ENCODE measurements at regions not wholly inside any gene's neighbourhood (a gene's known extent, or its start where the extent isn't known, plus 50 kb on each side); places are given as distances from the start of the nearest gene placed in this dataset.

DNA sequence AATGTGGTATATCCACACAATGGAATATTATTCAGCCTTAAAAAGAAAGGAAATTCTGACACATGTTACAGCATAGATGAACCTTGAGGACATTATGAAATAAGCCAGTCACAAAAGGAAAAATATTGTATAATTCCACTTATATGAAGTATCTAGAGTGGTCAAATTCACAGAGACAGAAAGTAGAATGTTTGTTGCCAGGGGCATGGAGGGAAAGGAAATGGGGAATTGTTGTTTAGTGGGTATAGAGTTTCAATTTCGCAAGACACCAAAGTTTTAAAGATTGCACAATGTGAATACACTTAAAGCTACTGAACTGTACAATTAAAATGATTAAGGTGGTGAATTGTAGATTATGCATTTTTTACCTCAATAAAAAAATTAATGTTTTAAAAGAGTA lies 92.9 kb downstream of the TXNL1 start:
- Mint-ChIP-seq H3K27me3 (no peaks in the 10 kb centered on the region), H3K27ac (no peak overlapping the region), H3K36me3 (no peaks in the 10 kb centered on the region), H3K4me1 (no peaks in the 10 kb centered on the region), H3K9me3 (no peaks in the 10 kb centered on the region), H3K4me3 (no peak overlapping the region)

GRCh38 chr18:56542476-56542875 lies 95.9 kb downstream of the TXNL1 start:
- Mint-ChIP-seq H3K9me3 (no peaks in the 10 kb centered on the region), H3K27ac (no peak overlapping the region), H3K4me3 (no peak overlapping the region), H3K4me1 (no peaks in the 10 kb centered on the region), H3K36me3 (no peaks in the 10 kb centered on the region), H3K27me3 (peaks cover 1% of the 10 kb centered on the region)

DNA sequence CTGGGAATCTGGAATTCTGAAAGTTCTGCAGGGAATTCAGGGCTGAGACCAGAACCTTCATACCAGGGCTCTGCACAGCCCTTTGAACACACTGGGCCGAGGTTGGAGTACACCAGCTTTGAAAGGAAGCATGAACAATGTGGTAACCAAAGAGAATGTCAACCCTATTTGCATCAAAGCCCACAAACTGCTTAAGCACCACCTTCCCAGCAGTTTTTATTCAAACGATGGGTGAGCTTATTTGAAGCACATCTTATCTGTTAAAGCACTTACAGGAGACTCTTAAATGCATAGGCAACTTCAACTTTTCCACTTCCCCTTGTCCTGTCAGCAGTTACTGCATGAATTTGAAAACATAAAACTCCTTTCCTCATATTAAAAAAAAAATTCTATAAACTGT lies 96.6 kb downstream of the TXNL1 start:
- Mint-ChIP-seq H3K4me1 (no peaks in the 10 kb centered on the region), H3K27ac (no peak overlapping the region), H3K36me3 (no peaks in the 10 kb centered on the region), H3K9me3 (no peaks in the 10 kb centered on the region), H3K27me3 (peaks cover 1% of the 10 kb centered on the region), H3K4me3 (no peak overlapping the region)

- H3K4me1 Mint-ChIP-seq: no peaks in the 10 kb centered on the region
- peaks cover 1% of the 10 kb centered on the region for H3K27me3 Mint-ChIP-seq
- H3K27ac Mint-ChIP-seq: no peak overlapping the region
- no peaks in the 10 kb centered on the region for H3K36me3 Mint-ChIP-seq
- no peaks in the 10 kb centered on the region for H3K9me3 Mint-ChIP-seq
- no peak overlapping the region for H3K4me3 Mint-ChIP-seq
Observed at GRCh38 chr18:56541340-56541739, 97.1 kb downstream of the TXNL1 start.

DNA sequence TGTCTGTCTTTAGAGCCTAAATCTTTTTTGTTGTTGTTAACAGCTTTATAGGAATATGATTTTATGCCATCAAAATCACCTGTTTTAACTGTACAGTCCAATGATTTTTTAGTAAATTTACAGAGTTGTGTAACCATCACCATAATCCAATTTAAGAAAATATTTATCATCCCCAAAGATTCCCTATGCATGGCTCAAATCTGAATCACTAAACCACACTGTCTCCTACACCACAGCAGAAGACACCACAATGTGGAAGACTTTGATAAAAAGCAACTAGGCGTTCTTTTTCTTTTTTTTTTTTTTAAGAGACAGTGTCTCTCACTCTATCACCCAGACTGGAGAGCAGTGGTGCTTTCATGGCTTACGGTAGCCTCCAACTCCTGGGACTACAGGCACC lies 99.6 kb downstream of the TXNL1 start:
- Mint-ChIP-seq H3K4me1 (no peaks in the 10 kb centered on the region), H3K27me3 (peaks cover 1% of the 10 kb centered on the region), H3K36me3 (no peaks in the 10 kb centered on the region), H3K9me3 (no peaks in the 10 kb centered on the region), H3K4me3 (no peak overlapping the region), H3K27ac (no peak overlapping the region)

GRCh38 chr18:56532176-56532840 lies 106.1 kb downstream of the TXNL1 start:
- H3K27me3 Mint-ChIP-seq: no peaks in the 10 kb centered on the region
- no peaks in the 10 kb centered on the region for H3K9me3 Mint-ChIP-seq
- no peaks in the 10 kb centered on the region for H3K36me3 Mint-ChIP-seq
- no peak overlapping the region for H3K27ac Mint-ChIP-seq
- no peaks in the 10 kb centered on the region for H3K4me1 Mint-ChIP-seq
- no peak overlapping the region for H3K4me3 Mint-ChIP-seq

GRCh38 chr18:56522816-56523215 lies 115.6 kb downstream of the TXNL1 start:
- Mint-ChIP-seq H3K36me3 (no peaks in the 10 kb centered on the region), H3K4me1 (no peaks in the 10 kb centered on the region), H3K4me3 (no peak overlapping the region), H3K27me3 (peaks cover 8% of the 10 kb centered on the region), H3K9me3 (no peaks in the 10 kb centered on the region), H3K27ac (no peak overlapping the region)

- Mint-ChIP-seq H3K9me3 (no peaks in the 10 kb centered on the region), H3K4me3 (no peak overlapping the region), H3K27me3 (peaks cover 8% of the 10 kb centered on the region), H3K36me3 (no peaks in the 10 kb centered on the region), H3K4me1 (no peaks in the 10 kb centered on the region), H3K27ac (no peak overlapping the region)
Observed at GRCh38 chr18:56521263-56521662, 117.1 kb downstream of the TXNL1 start.

- H3K27me3 Mint-ChIP-seq: peaks cover 10% of the 10 kb centered on the region
- H3K27ac Mint-ChIP-seq: no peak overlapping the region
- H3K4me1 Mint-ChIP-seq: no peaks in the 10 kb centered on the region
- H3K9me3 Mint-ChIP-seq: no peaks in the 10 kb centered on the region
- H3K4me3 Mint-ChIP-seq: no peak overlapping the region
- no peaks in the 10 kb centered on the region for H3K36me3 Mint-ChIP-seq
Observed at GRCh38 chr18:56517761-56518160, 120.6 kb downstream of the TXNL1 start.

- Mint-ChIP-seq H3K27me3 (peaks cover 10% of the 10 kb centered on the region), H3K9me3 (no peaks in the 10 kb centered on the region), H3K4me1 (no peaks in the 10 kb centered on the region), H3K36me3 (no peaks in the 10 kb centered on the region), H3K4me3 (no peak overlapping the region), H3K27ac (no peak overlapping the region)
Observed at GRCh38 chr18:56517196-56517595, 121.2 kb downstream of the TXNL1 start.

DNA sequence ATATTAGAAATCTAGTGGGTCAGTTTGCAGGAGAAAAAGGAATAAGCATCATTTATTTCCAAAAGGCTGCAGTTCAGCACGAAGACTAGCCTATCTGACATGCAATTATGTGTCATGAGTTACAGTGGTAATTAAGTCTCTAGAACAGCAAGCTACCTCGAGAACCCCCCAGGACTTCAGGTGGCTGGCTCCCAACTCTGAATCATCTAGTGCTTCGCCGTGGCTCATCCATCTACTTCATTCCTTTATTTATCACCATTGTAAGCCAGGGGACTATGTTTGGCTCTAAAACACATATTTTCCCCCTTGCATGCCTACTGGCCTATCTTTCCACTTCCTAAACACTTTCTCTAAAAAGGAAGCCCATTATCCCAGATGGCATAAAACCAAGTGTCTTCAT lies 121.6 kb downstream of the TXNL1 start:
- Mint-ChIP-seq H3K27me3 (peaks cover 10% of the 10 kb centered on the region), H3K4me1 (no peaks in the 10 kb centered on the region), H3K27ac (no peak overlapping the region)

DNA sequence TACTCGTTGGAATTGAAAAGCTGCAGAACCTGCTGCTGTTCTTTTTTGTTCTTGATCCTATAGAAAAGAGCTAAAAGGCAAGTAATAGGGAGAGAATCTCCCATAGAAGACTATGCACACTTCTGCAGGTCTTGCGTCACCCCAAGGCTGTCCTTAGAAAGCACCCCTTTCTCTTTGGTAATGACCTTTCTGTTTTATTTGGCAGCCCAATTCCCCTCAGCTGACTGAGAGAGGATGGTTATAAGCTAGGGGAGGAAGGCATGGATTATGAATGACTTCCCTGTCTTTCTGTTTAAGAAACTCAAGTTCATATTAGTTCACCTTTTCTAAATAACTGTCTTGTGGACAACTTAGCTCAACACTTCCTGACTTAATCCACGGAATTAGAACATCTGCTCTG lies 122.9 kb downstream of the TXNL1 start:
- no peak overlapping the region for H3K27ac Mint-ChIP-seq
- H3K4me3 Mint-ChIP-seq: no peak overlapping the region
- H3K27me3 Mint-ChIP-seq: peaks cover 10% of the 10 kb centered on the region
- no peaks in the 10 kb centered on the region for H3K36me3 Mint-ChIP-seq
- H3K4me1 Mint-ChIP-seq: no peaks in the 10 kb centered on the region
- no peaks in the 10 kb centered on the region for H3K9me3 Mint-ChIP-seq

More for the DNA sequence above, 121.6 kb downstream of the TXNL1 start:
- Mint-ChIP-seq H3K9me3 (no peaks in the 10 kb centered on the region), H3K4me3 (no peak overlapping the region), H3K36me3 (no peaks in the 10 kb centered on the region)

- H3K27me3 Mint-ChIP-seq: peaks cover 2% of the 10 kb centered on the region
- no peak overlapping the region for H3K4me3 Mint-ChIP-seq
- no peaks in the 10 kb centered on the region for H3K36me3 Mint-ChIP-seq
- H3K4me1 Mint-ChIP-seq: no peaks in the 10 kb centered on the region
- H3K9me3 Mint-ChIP-seq: no peaks in the 10 kb centered on the region
- H3K27ac Mint-ChIP-seq: no peak overlapping the region
Observed at GRCh38 chr18:56511996-56512395, 126.4 kb downstream of the TXNL1 start.

- Mint-ChIP-seq H3K4me1 (no peaks in the 10 kb centered on the region), H3K4me3 (no peak overlapping the region), H3K27ac (no peak overlapping the region), H3K27me3 (no peaks in the 10 kb centered on the region), H3K9me3 (no peaks in the 10 kb centered on the region), H3K36me3 (no peaks in the 10 kb centered on the region)
Observed at GRCh38 chr18:56510108-56510507, 128.3 kb downstream of the TXNL1 start.

DNA sequence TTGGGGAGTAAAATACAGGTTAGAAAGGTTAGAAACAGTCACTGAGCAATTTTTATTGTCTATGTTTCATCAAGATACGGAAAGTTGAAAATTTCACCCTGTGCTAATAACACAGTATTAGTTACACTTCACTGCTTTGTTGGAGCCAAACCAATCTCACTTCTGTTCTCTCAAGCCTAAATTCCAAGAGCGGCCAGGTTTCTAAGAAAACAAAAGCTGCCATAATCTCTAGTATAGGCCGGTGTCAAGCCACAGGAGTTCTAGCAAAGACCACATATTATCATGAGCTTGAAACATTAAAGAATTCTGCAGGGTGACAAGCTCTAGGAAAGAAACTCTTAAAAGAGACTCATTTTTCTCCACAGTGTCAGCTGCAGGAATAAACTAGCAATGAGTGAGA lies 128.7 kb downstream of the TXNL1 start:
- Mint-ChIP-seq H3K9me3 (no peaks in the 10 kb centered on the region), H3K4me1 (no peaks in the 10 kb centered on the region), H3K27me3 (no peaks in the 10 kb centered on the region), H3K36me3 (no peaks in the 10 kb centered on the region), H3K27ac (no peak overlapping the region), H3K4me3 (no peak overlapping the region)

DNA sequence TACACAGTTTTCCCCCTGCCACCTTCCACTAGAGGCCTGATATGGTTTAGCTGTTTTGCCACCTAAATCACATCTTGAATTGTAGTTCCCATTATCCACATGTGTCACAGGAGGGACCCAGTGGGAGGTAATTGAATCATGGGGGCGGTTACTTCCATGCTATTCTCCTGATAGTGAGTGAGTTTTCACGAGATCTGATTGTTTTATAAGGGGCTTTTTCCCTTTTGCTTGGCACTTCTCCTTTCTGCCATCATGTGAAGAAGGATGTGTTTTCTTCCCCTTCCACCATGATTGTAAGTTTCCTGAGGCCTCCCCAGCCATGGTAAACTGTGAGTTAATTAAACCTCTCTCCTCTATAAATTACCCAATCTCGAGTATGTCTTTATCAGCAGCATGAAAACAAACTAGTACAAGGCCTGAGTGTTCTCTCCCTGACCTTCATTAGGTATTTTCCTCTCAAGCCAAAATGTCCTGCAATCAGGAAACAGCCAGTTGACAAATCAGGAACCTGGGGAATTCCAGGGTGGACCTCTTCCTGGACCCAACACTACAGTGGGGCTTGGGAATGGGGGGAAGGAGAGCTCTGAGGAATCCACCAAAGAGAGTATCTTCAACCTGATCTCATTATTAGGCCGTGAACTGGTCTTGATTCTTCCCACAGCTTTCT lies 129.9 kb downstream of the TXNL1 start:
- H3K4me1 Mint-ChIP-seq: no peaks in the 10 kb centered on the region
- peaks cover 3% of the 10 kb centered on the region for H3K27me3 Mint-ChIP-seq
- no peaks in the 10 kb centered on the region for H3K36me3 Mint-ChIP-seq
- H3K9me3 Mint-ChIP-seq: no peaks in the 10 kb centered on the region
- no peak overlapping the region for H3K4me3 Mint-ChIP-seq
- no peak overlapping the region for H3K27ac Mint-ChIP-seq

DNA sequence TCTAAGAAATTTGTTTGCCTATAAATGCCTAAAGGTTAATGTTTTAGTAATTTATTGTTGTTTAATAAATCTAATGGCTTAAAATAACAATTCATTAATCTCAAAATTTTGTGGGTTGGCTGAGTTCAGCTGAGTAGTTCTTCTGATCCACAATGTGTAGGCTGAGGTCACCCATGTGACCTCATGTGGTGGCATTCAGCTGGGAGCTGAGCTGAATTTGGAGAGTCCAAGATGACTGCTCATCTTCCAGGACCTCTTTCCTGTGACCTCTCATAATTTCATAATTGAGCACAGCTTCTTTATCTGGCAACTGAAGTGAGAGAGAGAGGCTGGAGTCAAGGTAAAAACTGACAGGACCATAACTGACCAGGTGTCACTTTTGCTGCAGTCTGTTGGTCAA lies 132.4 kb downstream of the TXNL1 start:
- no peaks in the 10 kb centered on the region for H3K9me3 Mint-ChIP-seq
- H3K27ac Mint-ChIP-seq: no peak overlapping the region
- no peak overlapping the region for H3K4me3 Mint-ChIP-seq
- no peaks in the 10 kb centered on the region for H3K4me1 Mint-ChIP-seq
- H3K27me3 Mint-ChIP-seq: peaks cover 3% of the 10 kb centered on the region
- H3K36me3 Mint-ChIP-seq: no peaks in the 10 kb centered on the region

Measured in activated naive CD4-positive, alpha-beta T cell treated with anti-CD3 and anti-CD28 coated beads, Interleukin-2, amount 50 U/mL, for 24 hours (primary cell).